ENCODE measurements at regions not wholly inside any gene's neighbourhood (a gene's known extent, or its start where the extent isn't known, plus 50 kb on each side); places are given as distances from the start of the nearest gene placed in this dataset.

DNA sequence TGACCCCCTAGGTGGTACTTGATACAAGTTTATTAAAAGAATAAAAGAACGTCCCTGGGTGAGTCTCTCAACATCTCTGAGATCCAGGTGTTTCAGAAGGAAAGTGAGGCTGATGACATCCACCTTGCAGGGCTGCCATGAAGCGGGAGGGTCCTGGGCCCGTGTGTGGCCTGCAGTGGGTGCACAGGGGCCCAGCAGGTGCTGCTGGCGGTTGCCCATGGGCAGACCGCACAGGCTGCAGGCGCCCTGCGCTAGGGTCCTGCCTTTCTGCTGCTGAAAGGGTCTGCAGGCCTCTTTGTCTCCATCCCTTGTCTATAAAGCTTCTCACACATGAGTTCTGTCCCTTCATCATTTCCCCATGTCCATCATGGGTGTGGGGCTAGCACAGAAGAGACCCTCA lies 247.0 kb downstream of the TFCP2L1 start:
- TF ChIP-seq, protein P1, sequence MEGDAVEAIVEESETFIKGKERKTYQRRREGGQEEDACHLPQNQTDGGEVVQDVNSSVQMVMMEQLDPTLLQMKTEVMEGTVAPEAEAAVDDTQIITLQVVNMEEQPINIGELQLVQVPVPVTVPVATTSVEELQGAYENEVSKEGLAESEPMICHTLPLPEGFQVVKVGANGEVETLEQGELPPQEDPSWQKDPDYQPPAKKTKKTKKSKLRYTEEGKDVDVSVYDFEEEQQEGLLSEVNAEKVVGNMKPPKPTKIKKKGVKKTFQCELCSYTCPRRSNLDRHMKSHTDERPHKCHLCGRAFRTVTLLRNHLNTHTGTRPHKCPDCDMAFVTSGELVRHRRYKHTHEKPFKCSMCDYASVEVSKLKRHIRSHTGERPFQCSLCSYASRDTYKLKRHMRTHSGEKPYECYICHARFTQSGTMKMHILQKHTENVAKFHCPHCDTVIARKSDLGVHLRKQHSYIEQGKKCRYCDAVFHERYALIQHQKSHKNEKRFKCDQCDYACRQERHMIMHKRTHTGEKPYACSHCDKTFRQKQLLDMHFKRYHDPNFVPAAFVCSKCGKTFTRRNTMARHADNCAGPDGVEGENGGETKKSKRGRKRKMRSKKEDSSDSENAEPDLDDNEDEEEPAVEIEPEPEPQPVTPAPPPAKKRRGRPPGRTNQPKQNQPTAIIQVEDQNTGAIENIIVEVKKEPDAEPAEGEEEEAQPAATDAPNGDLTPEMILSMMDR (conservative IDR thresholded peaks at IDR 0.05) = no peak
- TF ChIP-seq EZH2 (IDR thresholded peaks at IDR 0.05; ENCODE audit: low read depth) = no peak
